Stomach (tissue), 4 donors: ENCODE measurements at regions not wholly inside any gene's neighbourhood (a gene's known extent, or its start where the extent isn't known, plus 50 kb on each side); places are given as distances from the start of the nearest gene placed in this dataset.

Source experiments
- CTCF ChIP-seq, 7 experiments: fragments of 450-650 bp in 4 of 7; fragments of 200-600 bp in 3 of 7; sonication (generic) in 3 of 7; IDR thresholded peaks; one replicate each; pipeline ENCODE4 v1.5.1; 2016 to 2019; ENCODE audit warnings: antibody characterized with exemption in 7 of 7, control low read depth in 2 of 7, mild to moderate bottlenecking in 1 of 7
- EP300 ChIP-seq: sonication (generic); formaldehyde crosslinking; IDR thresholded peaks from one replicate; pipeline ENCODE4 v1.6.1; 2017; ENCODE audit warnings: antibody characterized with exemption
- POLR2A ChIP-seq, 4 donors: fragments of 450-650 bp; IDR thresholded peaks; one replicate each; pipeline ENCODE4 v1.6.1; 2016; ENCODE audit warnings: antibody characterized with exemption in 4 of 4, control low read depth in 2 of 4, mild to moderate bottlenecking in 1 of 4, moderate library complexity in 1 of 4
- POLR2AphosphoS5 ChIP-seq, 3 donors: sonication (generic); formaldehyde crosslinking; IDR thresholded peaks; one replicate each; pipeline ENCODE4 v1.6.1; 2016; ENCODE audit warnings: antibody characterized with exemption in 3 of 3

GRCh38 chr10:128514536-128514935 lies 388.3 kb upstream of the MKI67 start:
- TF ChIP-seq CTCF (IDR thresholded peaks at IDR 0.05) = no peak
- TF ChIP-seq POLR2A (IDR thresholded peaks at IDR 0.05) = no peak
- no peak for TF ChIP-seq EP300
- no peak for TF ChIP-seq POLR2AphosphoS5 (IDR thresholded peaks at IDR 0.05)
